HEK293 (cell line): ENCODE measurements at regions not wholly inside any gene's neighbourhood (a gene's known extent, or its start where the extent isn't known, plus 50 kb on each side); places are given as distances from the start of the nearest gene placed in this dataset.

Experiments
- CTCF ChIA-PET: fragments of 350-600 bp; formaldehyde crosslinking; extraction: SDS; loops from one replicate; lab custom pipeline; 2021; ENCODE audit warnings: antibody characterized with exemption; lab: Yijun Ruan, JAX
- POLR2A ChIA-PET: fragments of 300-600 bp; formaldehyde crosslinking; extraction: SDS; loops from one replicate; lab custom pipeline; 2020; ENCODE audit warnings: antibody characterized with exemption, inconsistent platforms; lab: Yijun Ruan, JAX
- H3K27ac ChIP-seq: fragments of 200-500 bp; sonication (Bioruptor generic); 2 replicates; pipeline ENCODE4 v1.5.1; 2014; ENCODE audit warnings: low read depth, low read length, control low read depth, inconsistent platforms; ENCODE audit errors: extremely low read depth
- H3K36me3 ChIP-seq, 2 experiments: fragments of 200-500 bp in 1 of 2; sonication (Bioruptor generic) in 1 of 2; 1 replicate in 1 of 2; 2 replicates in 1 of 2; pipeline ENCODE4 v1.5.1; 2014 to 2017; ENCODE audit warnings: inconsistent platforms in 2 of 2, low read length in 2 of 2; ENCODE audit not compliant: control insufficient read depth in 2 of 2, insufficient read depth in 1 of 2
- H3K4me1 ChIP-seq: fragments of 200-500 bp; sonication (Bioruptor generic); 2 replicates; pipeline ENCODE4 v1.5.1; 2014; ENCODE audit warnings: mild to moderate bottlenecking, low read length, inconsistent platforms; ENCODE audit not compliant: control insufficient read depth, insufficient read depth
- H3K4me3 ChIP-seq: 2 replicates; pipeline ENCODE4 v1.5.1; 2011; ENCODE audit warnings: low read depth, mild to moderate bottlenecking, control low read depth, low read length, moderate library complexity
- H3K9me3 ChIP-seq: fragments of 200-500 bp; sonication (Bioruptor generic); 2 replicates; pipeline ENCODE4 v1.5.1; 2014; ENCODE audit warnings: low read depth, low read length, inconsistent platforms; ENCODE audit not compliant: control insufficient read depth, insufficient read depth
- GLIS2 ChIP-seq: fragments of 450-650 bp; formaldehyde crosslinking; IDR thresholded peaks from 2 replicates; pipeline ENCODE4 v1.5.1; 2016; ENCODE audit warnings: missing biosample characterization, missing genetic modification characterization
- INSM2 ChIP-seq: fragments of 450-650 bp; formaldehyde crosslinking; IDR thresholded peaks from 2 replicates; pipeline ENCODE4 v1.5.1; 2016; ENCODE audit warnings: missing biosample characterization, missing genetic modification characterization
- KLF9 ChIP-seq: fragments of 450-650 bp; formaldehyde crosslinking; IDR thresholded peaks from 2 replicates; pipeline ENCODE4 v1.5.1; 2016; ENCODE audit warnings: missing biosample characterization, missing genetic modification characterization, low read depth
- OSR2 ChIP-seq: fragments of 450-650 bp; formaldehyde crosslinking; IDR thresholded peaks from 2 replicates; pipeline ENCODE4 v1.5.1; 2016; ENCODE audit warnings: missing biosample characterization, missing genetic modification characterization
- SETDB1 ChIP-seq: IDR thresholded peaks from one replicate; pipeline ENCODE4 v1.6.1; 2017; ENCODE audit warnings: mild to moderate bottlenecking, low read length, moderate library complexity, mixed read lengths; ENCODE audit not compliant: insufficient read length
- ZNF10 ChIP-seq: fragments of 450-650 bp; formaldehyde crosslinking; IDR thresholded peaks from 2 replicates; pipeline ENCODE4 v1.5.1; 2017; ENCODE audit warnings: missing biosample characterization, missing genetic modification characterization
- ZNF132 ChIP-seq: fragments of 450-650 bp; formaldehyde crosslinking; IDR thresholded peaks from 2 replicates; pipeline ENCODE4 v1.5.1; 2017; ENCODE audit warnings: missing biosample characterization, missing genetic modification characterization, borderline replicate concordance
- ZNF155 ChIP-seq: fragments of 450-650 bp; formaldehyde crosslinking; IDR thresholded peaks from 2 replicates; pipeline ENCODE4 v1.5.1; 2016; ENCODE audit warnings: missing biosample characterization, missing genetic modification characterization
- ZNF16 ChIP-seq: fragments of 450-650 bp; formaldehyde crosslinking; IDR thresholded peaks from 2 replicates; pipeline ENCODE4 v1.5.1; 2016; ENCODE audit warnings: low read depth, missing biosample characterization, missing genetic modification characterization
- ZNF175 ChIP-seq: fragments of 450-650 bp; formaldehyde crosslinking; IDR thresholded peaks from 2 replicates; pipeline ENCODE4 v1.5.1; 2016; ENCODE audit warnings: missing biosample characterization, missing genetic modification characterization
- ZNF302 ChIP-seq: fragments of 450-650 bp; formaldehyde crosslinking; IDR thresholded peaks from 2 replicates; pipeline ENCODE4 v1.5.1; 2016; ENCODE audit warnings: missing biosample characterization, missing genetic modification characterization, low read depth
- ZNF311 ChIP-seq: fragments of 450-650 bp; formaldehyde crosslinking; IDR thresholded peaks from 2 replicates; pipeline ENCODE4 v1.5.1; 2017; ENCODE audit warnings: missing biosample characterization, missing genetic modification characterization, borderline replicate concordance
- ZNF335 ChIP-seq: fragments of 450-650 bp; formaldehyde crosslinking; conservative IDR thresholded peaks from 2 replicates; pipeline ENCODE4 v1.5.1; 2016; ENCODE audit warnings: missing biosample characterization, missing genetic modification characterization
- ZNF37A ChIP-seq: fragments of 450-650 bp; IDR thresholded peaks from 2 replicates; pipeline ENCODE4 v1.5.1; 2018; ENCODE audit warnings: missing biosample characterization, missing genetic modification characterization
- ZNF433 ChIP-seq: fragments of 450-650 bp; formaldehyde crosslinking; IDR thresholded peaks from 2 replicates; pipeline ENCODE4 v1.5.1; 2016; ENCODE audit warnings: missing biosample characterization, missing genetic modification characterization, low read depth
- ZNF449 ChIP-seq: fragments of 450-650 bp; formaldehyde crosslinking; IDR thresholded peaks from 2 replicates; pipeline ENCODE4 v1.5.1; 2017; ENCODE audit warnings: missing biosample characterization, mild to moderate bottlenecking, missing genetic modification characterization, moderate library complexity
- ZNF48 ChIP-seq: fragments of 450-650 bp; formaldehyde crosslinking; IDR thresholded peaks from 2 replicates; pipeline ENCODE4 v1.5.1; 2016; ENCODE audit warnings: missing biosample characterization, missing genetic modification characterization
- ZNF510 ChIP-seq: fragments of 450-650 bp; formaldehyde crosslinking; IDR thresholded peaks from 2 replicates; pipeline ENCODE4 v1.5.1; 2018; ENCODE audit warnings: mild to moderate bottlenecking, missing genetic modification characterization, missing biosample characterization; ENCODE audit not compliant: insufficient replicate concordance
- ZNF529 ChIP-seq: fragments of 450-650 bp; formaldehyde crosslinking; IDR thresholded peaks from 2 replicates; pipeline ENCODE4 v1.5.1; 2017; ENCODE audit warnings: missing genetic modification characterization, missing biosample characterization; ENCODE audit not compliant: insufficient replicate concordance
- ZNF549 ChIP-seq: fragments of 450-650 bp; IDR thresholded peaks from 2 replicates; pipeline ENCODE4 v1.5.1; 2018; ENCODE audit warnings: missing biosample characterization, missing genetic modification characterization, mild to moderate bottlenecking, inconsistent platforms, moderate library complexity
- ZNF558 ChIP-seq: fragments of 450-650 bp; formaldehyde crosslinking; IDR thresholded peaks from 2 replicates; pipeline ENCODE4 v1.5.1; 2016; ENCODE audit warnings: missing biosample characterization, missing genetic modification characterization
- ZNF596 ChIP-seq: fragments of 450-650 bp; IDR thresholded peaks from 2 replicates; pipeline ENCODE4 v1.5.0; 2018; ENCODE audit warnings: missing biosample characterization, mild to moderate bottlenecking, missing genetic modification characterization, moderate library complexity
- ZNF624 ChIP-seq: fragments of 450-650 bp; formaldehyde crosslinking; IDR thresholded peaks from 2 replicates; pipeline ENCODE4 v1.5.1; 2017; ENCODE audit warnings: missing biosample characterization, missing genetic modification characterization
- ZNF639 ChIP-seq: fragments of 450-650 bp; formaldehyde crosslinking; IDR thresholded peaks from 2 replicates; pipeline ENCODE4 v1.5.1; 2016; ENCODE audit warnings: missing biosample characterization, missing genetic modification characterization
- ZNF654 ChIP-seq: fragments of 450-650 bp; formaldehyde crosslinking; IDR thresholded peaks from 2 replicates; pipeline ENCODE4 v1.5.1; 2016; ENCODE audit warnings: low read depth, missing biosample characterization, missing genetic modification characterization
- ZNF707 ChIP-seq: fragments of 450-650 bp; formaldehyde crosslinking; IDR thresholded peaks from 2 replicates; pipeline ENCODE4 v1.5.1; 2016; ENCODE audit warnings: missing biosample characterization, missing genetic modification characterization
- ZNF776 ChIP-seq: fragments of 450-650 bp; formaldehyde crosslinking; IDR thresholded peaks from 2 replicates; pipeline ENCODE4 v1.5.0; 2017; ENCODE audit warnings: missing biosample characterization, missing genetic modification characterization, borderline replicate concordance
- ZNF830 ChIP-seq: fragments of 450-650 bp; IDR thresholded peaks from 2 replicates; pipeline ENCODE4 v1.5.0; 2018; ENCODE audit warnings: missing biosample characterization, missing genetic modification characterization, low read depth, mild to moderate bottlenecking, moderate library complexity
- ZSCAN30 ChIP-seq: fragments of 450-650 bp; IDR thresholded peaks from 2 replicates; pipeline ENCODE4 v1.5.1; 2018; ENCODE audit warnings: missing biosample characterization, mild to moderate bottlenecking, missing genetic modification characterization, moderate library complexity
- ZSCAN4 ChIP-seq: fragments of 450-650 bp; formaldehyde crosslinking; IDR thresholded peaks from 2 replicates; pipeline ENCODE4 v1.5.1; 2017; ENCODE audit warnings: missing biosample characterization, missing genetic modification characterization
- ZXDB ChIP-seq: fragments of 450-650 bp; formaldehyde crosslinking; IDR thresholded peaks from 2 replicates; pipeline ENCODE4 v1.5.1; 2016; ENCODE audit warnings: missing biosample characterization, missing genetic modification characterization

GRCh38 chr9:102482776-102483175, 512.4 kb upstream of the CYLC2 start (continued):
- TF ChIP-seq ZNF549 (tag by site-specific recombination), result no peak
- TF ChIP-seq KLF9, result no peak
- no peak for TF ChIP-seq ZNF335 (tag by site-specific recombination)
- TF ChIP-seq ZNF311, result no peak
- no peak for TF ChIP-seq ZNF654 (tag by site-specific recombination)
- no peak for TF ChIP-seq ZNF510 (tag by site-specific recombination)
- TF ChIP-seq ZSCAN30 (tag by site-specific recombination), result no peak

GRCh38 chr9:102479191-102479590, 515.9 kb upstream of the CYLC2 start:
- ChIA-PET CTCF (no interaction called here), POLR2A (no interaction called here)
- H3K4me3 ChIP-seq, result no peak overlapping the region
- H3K36me3 ChIP-seq, result no peaks in the 10 kb centered on the region
- H3K9me3 ChIP-seq, result no peaks in the 10 kb centered on the region
- H3K4me1 ChIP-seq, result no peaks in the 10 kb centered on the region
- no peak for TF ChIP-seq ZNF433 (tag by site-specific recombination)
- TF ChIP-seq ZNF776, result no peak
- no peak for TF ChIP-seq ZNF302 (tag by site-specific recombination)
- no peak for TF ChIP-seq ZNF830 (tag by site-specific recombination)
- TF ChIP-seq ZNF624 (tag by site-specific recombination), result no peak
- TF ChIP-seq ZNF16 (tag by site-specific recombination), result no peak
- no peak for TF ChIP-seq ZSCAN4 (tag by site-specific recombination)
- TF ChIP-seq ZNF529 (tag by site-specific recombination), result no peak
- TF ChIP-seq SETDB1, result no peak
- TF ChIP-seq ZNF10, result no peak
- TF ChIP-seq OSR2 (tag by site-specific recombination), result no peak
- TF ChIP-seq INSM2 (tag by site-specific recombination), result no peak
- TF ChIP-seq ZNF155 (tag by site-specific recombination), result no peak
- no peak for TF ChIP-seq ZNF175 (tag by site-specific recombination)
- TF ChIP-seq ZNF639 (tag by site-specific recombination), result no peak
- TF ChIP-seq ZXDB, result no peak
- no peak overlapping the region for H3K27ac ChIP-seq

GRCh38 chr9:102474357-102474756, 520.8 kb upstream of the CYLC2 start:
- Histone ChIP-seq H3K36me3 (no peaks in the 10 kb centered on the region), H3K9me3 (no peaks in the 10 kb centered on the region), H3K4me1 (no peaks in the 10 kb centered on the region), H3K27ac (no peak overlapping the region), H3K4me3 (no peak overlapping the region)
- POLR2A ChIA-PET, result no interaction called here
- CTCF ChIA-PET, result no interaction called here
- TF ChIP-seq ZNF558 (tag by site-specific recombination) (no peak), ZNF48 (tag by site-specific recombination) (no peak), ZNF37A (tag by site-specific recombination) (no peak), GLIS2 (tag by site-specific recombination) (no peak), ZNF132 (no peak), ZNF449 (tag by site-specific recombination) (no peak), ZNF707 (tag by site-specific recombination) (no peak), ZNF596 (tag by site-specific recombination) (no peak)
